CD14-positive monocyte (primary cell): ENCODE measurements at regions not wholly inside any gene's neighbourhood (a gene's known extent, or its start where the extent isn't known, plus 50 kb on each side); places are given as distances from the start of the nearest gene placed in this dataset.

ENCODE experiments used
- DNase-seq, 3 donors: peaks; one replicate each; pipeline ENCODE4 v3.0.0-alpha.2; 2011 to 2022
- H2AFZ ChIP-seq: 2 replicates; pipeline ENCODE4 v1.6.0; 2012; ENCODE audit warnings: mild to moderate bottlenecking, low read depth, low read length, inconsistent platforms; ENCODE audit not compliant: insufficient read depth, poor library complexity, severe bottlenecking
- H3K27ac ChIP-seq, 2 donors: 1 replicate in 1 of 2; 2 replicates in 1 of 2; pipeline ENCODE4 v1.5.1; 2012 to 2013; ENCODE audit warnings: low read length in 2 of 2, control low read depth in 1 of 2, inconsistent platforms in 1 of 2, low read depth in 1 of 2, mild to moderate bottlenecking in 1 of 2
- H3K27me3 ChIP-seq, 2 donors: one replicate each; pipeline versions ENCODE4 v1.6.0 to v1.6.1; 2011 to 2013; ENCODE audit warnings: low read length in 2 of 2; ENCODE audit not compliant: control insufficient read depth in 2 of 2, insufficient read depth in 2 of 2
- H3K36me3 ChIP-seq, 2 donors: replicated peaks in 1 of 2; 1 replicate in 1 of 2; 2 replicates in 1 of 2; pipeline versions ENCODE4 v1.5.1 to v1.6.1; 2012 to 2013; ENCODE audit warnings: low read length in 2 of 2, control low read depth in 1 of 2, inconsistent platforms in 1 of 2, mild to moderate bottlenecking in 1 of 2; ENCODE audit not compliant: insufficient read depth in 2 of 2, control insufficient read depth in 1 of 2
- H3K4me1 ChIP-seq, 2 donors: 1 replicate in 1 of 2; 2 replicates in 1 of 2; pipeline versions ENCODE4 v1.5.1 to v1.6.1; 2012 to 2013; ENCODE audit warnings: low read length in 2 of 2, control low read depth in 1 of 2, inconsistent platforms in 1 of 2, mild to moderate bottlenecking in 1 of 2, moderate library complexity in 1 of 2; ENCODE audit not compliant: insufficient read depth in 2 of 2, control insufficient read depth in 1 of 2
- H3K4me2 ChIP-seq: replicated peaks from 2 replicates; pipeline ENCODE3; 2012; ENCODE audit warnings: low read length, moderate library complexity, mild to moderate bottlenecking; ENCODE audit not compliant: poor library complexity, severe bottlenecking; ENCODE audit errors: extremely low read depth
- H3K4me3 ChIP-seq, 3 experiments: fragments of 200-600 bp in 1 of 3; sonication (generic) in 1 of 3; replicated peaks in 1 of 3; 1 replicate in 2 of 3; 2 replicates in 1 of 3; pipeline ENCODE4 v1.5.1; 2011 to 2013; ENCODE audit warnings: low read length in 3 of 3, mild to moderate bottlenecking in 3 of 3, control low read depth in 2 of 3, low read depth in 2 of 3, inconsistent platforms in 1 of 3, moderate library complexity in 1 of 3
- H3K79me2 ChIP-seq: 2 replicates; pipeline ENCODE4 v1.6.0; 2012; ENCODE audit warnings: mild to moderate bottlenecking, control low read depth, inconsistent platforms, low read length, moderate library complexity; ENCODE audit not compliant: insufficient read depth
- H3K9ac ChIP-seq: 2 replicates; pipeline ENCODE4 v1.6.0; 2017; ENCODE audit warnings: low read length, mild to moderate bottlenecking; ENCODE audit not compliant: insufficient read depth, poor library complexity, severe bottlenecking
- H3K9me3 ChIP-seq, 2 donors: replicated peaks in 1 of 2; 1 replicate in 1 of 2; 2 replicates in 1 of 2; pipeline versions ENCODE4 v1.5.1 to v1.6.1; 2012 to 2013; ENCODE audit warnings: low read length in 2 of 2, control low read depth in 1 of 2; ENCODE audit not compliant: control insufficient read depth in 1 of 2, insufficient read depth in 1 of 2
- H4K20me1 ChIP-seq: 2 replicates; pipeline ENCODE4 v1.6.0; 2012; ENCODE audit warnings: mild to moderate bottlenecking, low read length, control low read depth, moderate library complexity; ENCODE audit not compliant: insufficient read depth
- H3K27ac Mint-ChIP-seq, 7 donors: one replicate each; pipeline ENCODE4 v1.8.0; 2020; ENCODE audit warnings: mild to moderate bottlenecking in 7 of 7, mixed read lengths in 7 of 7, moderate library complexity in 6 of 7, inconsistent platforms in 2 of 7
- H3K27me3 Mint-ChIP-seq, 3 donors: one replicate each; pipeline ENCODE4 v1.8.0; 2021 to 2022; ENCODE audit warnings: low read depth in 3 of 3, mild to moderate bottlenecking in 3 of 3, mixed read lengths in 3 of 3, moderate library complexity in 3 of 3, inconsistent platforms in 1 of 3
- H3K36me3 Mint-ChIP-seq, 2 donors: one replicate each; pipeline ENCODE4 v1.8.0; 2020; ENCODE audit warnings: mixed read lengths in 2 of 2, inconsistent platforms in 1 of 2, mild to moderate bottlenecking in 1 of 2
- H3K4me1 Mint-ChIP-seq: one replicate; pipeline ENCODE4 v1.8.0; 2020; ENCODE audit warnings: mild to moderate bottlenecking, mixed read lengths
- H3K4me3 Mint-ChIP-seq, 2 donors: one replicate each; pipeline ENCODE4 v1.8.0; 2020; ENCODE audit warnings: mild to moderate bottlenecking in 2 of 2, mixed read lengths in 2 of 2, moderate library complexity in 1 of 2
- H3K9me3 Mint-ChIP-seq, 7 donors: one replicate each; pipeline ENCODE4 v1.8.0; 2020 to 2022; ENCODE audit warnings: mixed read lengths in 7 of 7, mild to moderate bottlenecking in 6 of 7, moderate library complexity in 6 of 7, inconsistent platforms in 2 of 7
- WGBS: methylation state at CpG from one replicate; pipeline ENCODE4 v1.1.5; 2013; ENCODE audit warnings: missing lambda C conversion rate; ENCODE audit not compliant: insufficient coverage; 5-methylcytosine and 5-hydroxymethylcytosine counted together
- intact Hi-C, 2 donors: fragments of 100-400 bp; cut with micrococcal nuclease; formaldehyde crosslinking; loops; one replicate each; pipeline versions ENCODE4 v1.15.0 to v1.15.1; 2023
- TF ChIP-seq, protein P1 (sequence below): fragments of 200-600 bp; IDR thresholded peaks from one replicate; pipeline ENCODE4 v1.8.0; 2022; ENCODE audit warnings: antibody characterized with exemption, mild to moderate bottlenecking

- H3K36me3 ChIP-seq, result no peaks in the 10 kb centered on the region
- TF ChIP-seq, protein P1, sequence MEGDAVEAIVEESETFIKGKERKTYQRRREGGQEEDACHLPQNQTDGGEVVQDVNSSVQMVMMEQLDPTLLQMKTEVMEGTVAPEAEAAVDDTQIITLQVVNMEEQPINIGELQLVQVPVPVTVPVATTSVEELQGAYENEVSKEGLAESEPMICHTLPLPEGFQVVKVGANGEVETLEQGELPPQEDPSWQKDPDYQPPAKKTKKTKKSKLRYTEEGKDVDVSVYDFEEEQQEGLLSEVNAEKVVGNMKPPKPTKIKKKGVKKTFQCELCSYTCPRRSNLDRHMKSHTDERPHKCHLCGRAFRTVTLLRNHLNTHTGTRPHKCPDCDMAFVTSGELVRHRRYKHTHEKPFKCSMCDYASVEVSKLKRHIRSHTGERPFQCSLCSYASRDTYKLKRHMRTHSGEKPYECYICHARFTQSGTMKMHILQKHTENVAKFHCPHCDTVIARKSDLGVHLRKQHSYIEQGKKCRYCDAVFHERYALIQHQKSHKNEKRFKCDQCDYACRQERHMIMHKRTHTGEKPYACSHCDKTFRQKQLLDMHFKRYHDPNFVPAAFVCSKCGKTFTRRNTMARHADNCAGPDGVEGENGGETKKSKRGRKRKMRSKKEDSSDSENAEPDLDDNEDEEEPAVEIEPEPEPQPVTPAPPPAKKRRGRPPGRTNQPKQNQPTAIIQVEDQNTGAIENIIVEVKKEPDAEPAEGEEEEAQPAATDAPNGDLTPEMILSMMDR, result no peak
- DNase-seq, result no peak
- H3K9ac ChIP-seq, result no peak overlapping the region
- 98% methylated on average over 6 of the region's 8 CpGs for WGBS
- H3K27me3 Mint-ChIP-seq, result peaks cover 0 to 2% (median 0%) of the 10 kb centered on the region in 3 donors
- no peak overlapping the region for H3K4me2 ChIP-seq
- H3K79me2 ChIP-seq, result no peaks in the 10 kb centered on the region
- H2AFZ ChIP-seq, result no peak overlapping the region
- no peaks in the 10 kb centered on the region for H3K36me3 Mint-ChIP-seq
- H3K27ac Mint-ChIP-seq, result no peak overlapping the region
- no peak overlapping the region for H3K4me3 Mint-ChIP-seq
- H3K27ac ChIP-seq, result no peak overlapping the region
- H3K4me1 ChIP-seq, result no peaks in the 10 kb centered on the region
- H3K4me3 ChIP-seq, result no peak overlapping the region
- H3K4me1 Mint-ChIP-seq, result no peaks in the 10 kb centered on the region
- intact Hi-C loops, result no loop called here
- no peaks in the 10 kb centered on the region for H3K27me3 ChIP-seq
- H4K20me1 ChIP-seq, result no peaks in the 10 kb centered on the region
- H3K9me3 Mint-ChIP-seq, result peaks cover 0 to 6% (median 4%) of the 10 kb centered on the region in 7 donors
- peaks cover 3 to 6% of the 10 kb centered on the region in 2 donors for H3K9me3 ChIP-seq
Observed at GRCh38 chr3:84487296-84487695, 471.5 kb upstream of the CADM2 start.

DNA sequence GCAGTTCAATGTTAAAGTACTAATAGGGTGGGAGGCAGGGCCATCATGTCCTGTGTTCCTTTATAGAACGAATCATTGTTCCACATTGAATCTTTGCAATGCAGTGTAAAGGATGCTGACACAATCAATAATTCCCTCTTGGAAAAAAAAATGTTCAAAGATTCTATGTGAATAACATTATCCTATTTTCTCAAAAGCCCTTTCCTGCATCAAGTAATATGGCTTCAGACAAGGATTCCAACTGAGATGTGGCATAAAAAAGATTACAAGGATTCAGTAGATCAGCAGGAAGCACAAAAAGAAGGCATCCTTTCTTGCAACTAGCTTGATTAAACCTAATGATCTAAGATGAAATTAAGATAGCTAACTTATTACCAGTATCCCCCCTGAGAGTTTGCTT, 454.0 kb upstream of the CADM2 start:
- no CpG with 5 or more reads among the region's 1 CpG for WGBS

More for the DNA sequence above, 454.0 kb upstream of the CADM2 start:
- Histone ChIP-seq H3K4me1 (no peaks in the 10 kb centered on the region), H3K4me2 (no peak overlapping the region), H4K20me1 (no peaks in the 10 kb centered on the region), H3K79me2 (no peaks in the 10 kb centered on the region), H3K9me3 (no peaks in the 10 kb centered on the region), H3K27me3 (no peaks in the 10 kb centered on the region), H3K4me3 (no peak overlapping the region), H3K36me3 (no peaks in the 10 kb centered on the region), H3K27ac (no peak overlapping the region), H2AFZ (no peak overlapping the region), H3K9ac (no peak overlapping the region)
- no peak for DNase-seq
- no peak overlapping the region for H3K4me3 Mint-ChIP-seq
- H3K9me3 Mint-ChIP-seq, result peaks cover 0 to 12% (median 0%) of the 10 kb centered on the region in 7 donors
- intact Hi-C loops, result no loop called here
- TF ChIP-seq, protein P1, result no peak
- no peaks in the 10 kb centered on the region for H3K4me1 Mint-ChIP-seq
- H3K27ac Mint-ChIP-seq, result no peak overlapping the region
- H3K36me3 Mint-ChIP-seq, result no peaks in the 10 kb centered on the region
- H3K27me3 Mint-ChIP-seq, result no peaks in the 10 kb centered on the region
